ENCODE measurements at regions not wholly inside any gene's neighbourhood (a gene's known extent, or its start where the extent isn't known, plus 50 kb on each side); places are given as distances from the start of the nearest gene placed in this dataset.
"Not testable (repeated sequence)": the region's sequence is repeated elsewhere in the genome, so short reads cannot be mapped to it uniquely, and the experiment has no call there.

DNA sequence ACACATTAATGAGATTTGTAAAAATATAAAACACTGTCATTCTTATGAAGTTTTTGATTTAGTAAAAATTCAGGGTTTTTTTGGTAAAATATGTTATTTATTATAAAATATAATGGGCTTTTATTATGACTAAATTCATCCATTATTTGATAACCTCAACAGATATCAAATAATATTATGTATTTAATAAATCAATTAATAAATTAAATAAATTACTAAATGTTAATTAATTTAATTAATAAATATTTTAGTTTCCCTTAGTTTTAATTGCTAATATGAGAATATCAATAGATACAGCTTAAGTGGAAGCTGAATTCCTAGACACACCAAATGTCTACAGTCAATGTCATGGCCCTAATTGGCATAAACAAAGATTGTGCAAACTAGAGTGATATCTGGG, 82.3 kb upstream of the DGKG start:
- ATAC-seq (no peak), DNase-seq (no peak)
- no peaks in the 10 kb centered on the region for H3K36me3 ChIP-seq
- H3K27me3 ChIP-seq (ENCODE audit: low read depth) = no peaks in the 10 kb centered on the region
- intact Hi-C loops (cut with DNase I) = no loop called here
- no peak overlapping the region for H3K4me3 ChIP-seq
- no peaks in the 10 kb centered on the region for H3K4me1 ChIP-seq
- H3K9me3 ChIP-seq = no peaks in the 10 kb centered on the region
- TF ChIP-seq, protein P1, sequence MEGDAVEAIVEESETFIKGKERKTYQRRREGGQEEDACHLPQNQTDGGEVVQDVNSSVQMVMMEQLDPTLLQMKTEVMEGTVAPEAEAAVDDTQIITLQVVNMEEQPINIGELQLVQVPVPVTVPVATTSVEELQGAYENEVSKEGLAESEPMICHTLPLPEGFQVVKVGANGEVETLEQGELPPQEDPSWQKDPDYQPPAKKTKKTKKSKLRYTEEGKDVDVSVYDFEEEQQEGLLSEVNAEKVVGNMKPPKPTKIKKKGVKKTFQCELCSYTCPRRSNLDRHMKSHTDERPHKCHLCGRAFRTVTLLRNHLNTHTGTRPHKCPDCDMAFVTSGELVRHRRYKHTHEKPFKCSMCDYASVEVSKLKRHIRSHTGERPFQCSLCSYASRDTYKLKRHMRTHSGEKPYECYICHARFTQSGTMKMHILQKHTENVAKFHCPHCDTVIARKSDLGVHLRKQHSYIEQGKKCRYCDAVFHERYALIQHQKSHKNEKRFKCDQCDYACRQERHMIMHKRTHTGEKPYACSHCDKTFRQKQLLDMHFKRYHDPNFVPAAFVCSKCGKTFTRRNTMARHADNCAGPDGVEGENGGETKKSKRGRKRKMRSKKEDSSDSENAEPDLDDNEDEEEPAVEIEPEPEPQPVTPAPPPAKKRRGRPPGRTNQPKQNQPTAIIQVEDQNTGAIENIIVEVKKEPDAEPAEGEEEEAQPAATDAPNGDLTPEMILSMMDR (IDR thresholded peaks at IDR 0.05) = no peak
- no peak overlapping the region for H3K27ac ChIP-seq

DNA sequence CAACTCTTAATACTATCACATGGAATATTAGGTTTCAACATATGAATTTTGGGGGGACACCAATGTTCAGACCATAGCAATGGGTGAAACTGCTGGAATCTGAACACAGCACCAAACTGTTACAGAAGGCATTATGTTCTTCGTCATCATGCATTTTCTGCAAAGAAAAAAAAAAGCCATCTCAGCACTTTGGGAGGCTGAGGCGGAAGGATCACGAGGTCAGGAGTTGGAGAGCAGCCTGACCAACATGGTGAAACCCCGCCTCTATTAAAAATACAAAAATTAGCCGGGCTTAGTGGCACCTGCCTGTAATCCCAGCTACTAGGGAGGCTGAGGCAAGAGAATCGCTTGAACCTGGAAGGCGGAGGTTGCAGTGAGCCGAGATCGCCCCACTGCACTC, 80.9 kb upstream of the DGKG start:
- H3K36me3 ChIP-seq; intact Hi-C loops (cut with DNase I); H3K27me3 ChIP-seq (ENCODE audit: low read depth); H3K4me1 ChIP-seq; H3K9me3 ChIP-seq; H3K4me3 ChIP-seq; H3K27ac ChIP-seq; DNase-seq; ATAC-seq: not testable (repeated sequence)

DNA sequence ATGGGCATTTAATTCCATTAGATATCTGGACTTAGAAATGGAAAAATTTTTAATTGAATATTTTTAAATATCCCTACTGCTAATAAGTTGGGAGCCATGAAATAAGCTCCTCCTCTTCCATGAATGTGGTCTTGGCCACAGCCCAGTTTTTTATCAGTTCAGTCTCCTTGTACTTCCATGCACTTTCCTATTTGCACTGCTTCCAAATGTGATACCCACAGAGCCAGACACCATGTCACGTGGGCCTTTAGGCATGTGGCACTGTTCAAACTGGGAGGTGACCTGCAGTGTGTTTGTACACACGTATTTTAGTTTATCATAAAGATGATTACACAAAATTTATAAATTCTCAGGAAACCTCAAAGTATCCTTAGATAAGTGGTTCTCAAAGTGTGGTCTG, 80.1 kb upstream of the DGKG start:
- no peaks in the 10 kb centered on the region for H3K36me3 ChIP-seq
- no peaks in the 10 kb centered on the region for H3K27me3 ChIP-seq (ENCODE audit: low read depth)
- H3K4me3 ChIP-seq = no peak overlapping the region
- TF ChIP-seq, protein P1 (IDR thresholded peaks at IDR 0.05) = no peak
- DNase-seq (no peak), ATAC-seq (no peak)
- no peaks in the 10 kb centered on the region for H3K9me3 ChIP-seq
- intact Hi-C loops (cut with DNase I) = no loop called here
- H3K4me1 ChIP-seq = no peaks in the 10 kb centered on the region
- no peak overlapping the region for H3K27ac ChIP-seq

DNA sequence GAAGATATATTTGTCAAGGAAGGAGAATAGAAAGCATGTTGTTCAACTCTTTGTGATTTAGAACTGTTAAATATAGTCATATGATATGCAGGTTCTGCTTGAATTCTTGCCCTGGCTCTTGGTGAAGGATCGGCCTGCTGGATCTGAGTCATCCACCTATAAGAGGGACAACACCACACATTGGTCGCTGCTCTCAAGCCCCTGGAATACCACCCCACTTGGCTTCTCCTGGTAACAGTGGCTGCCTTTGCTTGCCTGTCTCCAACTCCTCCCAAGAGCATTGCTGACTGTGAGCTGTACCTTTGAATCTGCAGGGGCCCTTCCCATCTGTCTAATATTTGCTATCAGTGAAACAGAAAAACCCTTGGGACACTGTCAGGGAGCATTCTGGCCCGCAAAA, 78.9 kb upstream of the DGKG start:
- H3K9me3 ChIP-seq = no peaks in the 10 kb centered on the region
- H3K27me3 ChIP-seq (ENCODE audit: low read depth) = no peaks in the 10 kb centered on the region
- TF ChIP-seq, protein P1 (IDR thresholded peaks at IDR 0.05) = no peak
- no peak overlapping the region for H3K4me3 ChIP-seq
- H3K4me1 ChIP-seq = no peaks in the 10 kb centered on the region
- DNase-seq (no peak), ATAC-seq (no peak)
- no peaks in the 10 kb centered on the region for H3K36me3 ChIP-seq
- H3K27ac ChIP-seq = no peak overlapping the region
- intact Hi-C loops (cut with DNase I) = no loop called here

DNA sequence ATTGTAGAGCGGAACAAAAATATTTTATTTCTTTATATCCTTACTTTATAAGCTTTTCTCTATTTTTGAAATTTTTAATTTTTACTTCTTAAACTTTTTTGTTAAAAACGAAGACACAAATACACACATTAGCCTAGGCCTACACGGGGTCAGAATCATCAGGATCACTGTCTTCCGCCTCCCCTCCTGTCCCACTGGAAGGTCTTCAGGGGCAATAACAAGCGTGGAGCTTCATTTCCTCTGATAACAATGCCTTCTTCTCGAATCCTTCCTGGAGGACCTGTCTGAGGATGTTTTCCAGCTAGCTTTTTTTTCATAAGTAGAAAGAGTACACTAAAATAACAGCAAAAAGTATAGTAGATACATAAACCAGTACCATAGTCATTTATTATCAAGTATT, 77.7 kb upstream of the DGKG start:
- H3K4me1 ChIP-seq = no peaks in the 10 kb centered on the region
- ATAC-seq = no peak
- no peaks in the 10 kb centered on the region for H3K27me3 ChIP-seq (ENCODE audit: low read depth)
- H3K9me3 ChIP-seq = no peaks in the 10 kb centered on the region
- no peaks in the 10 kb centered on the region for H3K36me3 ChIP-seq
- TF ChIP-seq, protein P1 (IDR thresholded peaks at IDR 0.05) = no peak
- H3K27ac ChIP-seq = no peak overlapping the region
- intact Hi-C loops (cut with DNase I) = no loop called here
- H3K4me3 ChIP-seq = no peak overlapping the region
- no peak for DNase-seq

DNA sequence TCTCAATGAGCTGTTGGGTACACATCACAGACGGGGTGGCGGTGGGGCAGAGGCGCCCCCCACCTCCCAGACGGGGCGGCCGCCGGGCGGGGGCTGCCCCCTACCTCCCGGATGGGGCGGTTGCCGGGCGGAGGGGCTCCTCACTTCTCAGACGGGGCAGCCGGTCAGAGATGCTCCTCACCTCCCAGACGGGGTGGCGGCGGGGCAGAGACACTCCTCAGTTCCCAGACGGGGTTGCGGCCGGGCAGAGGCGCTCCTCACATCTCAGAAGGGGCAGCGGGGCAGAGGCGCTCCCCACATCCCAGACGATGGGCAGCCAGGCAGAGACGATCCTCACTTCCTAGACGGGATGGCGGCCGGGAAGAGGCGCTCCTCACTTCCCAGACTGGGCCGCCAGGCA, 73.3 kb upstream of the DGKG start:
- H3K27me3 ChIP-seq (ENCODE audit: low read depth); H3K4me3 ChIP-seq; ATAC-seq; H3K36me3 ChIP-seq; H3K4me1 ChIP-seq; H3K9me3 ChIP-seq; DNase-seq; H3K27ac ChIP-seq; intact Hi-C loops (cut with DNase I): not testable (repeated sequence)
